HEK293 (cell line): ENCODE measurements at regions not wholly inside any gene's neighbourhood (a gene's known extent, or its start where the extent isn't known, plus 50 kb on each side); places are given as distances from the start of the nearest gene placed in this dataset.

ENCODE experiments used
- CTCF ChIA-PET: fragments of 350-600 bp; formaldehyde crosslinking; extraction: SDS; loops from one replicate; lab custom pipeline; 2021; ENCODE audit warnings: antibody characterized with exemption; lab: Yijun Ruan, JAX
- POLR2A ChIA-PET: fragments of 300-600 bp; formaldehyde crosslinking; extraction: SDS; loops from one replicate; lab custom pipeline; 2020; ENCODE audit warnings: antibody characterized with exemption, inconsistent platforms; lab: Yijun Ruan, JAX
- H3K27ac ChIP-seq: fragments of 200-500 bp; sonication (Bioruptor generic); 2 replicates; pipeline ENCODE4 v1.5.1; 2014; ENCODE audit warnings: low read depth, low read length, control low read depth, inconsistent platforms; ENCODE audit errors: extremely low read depth
- H3K36me3 ChIP-seq, 2 experiments: fragments of 200-500 bp in 1 of 2; sonication (Bioruptor generic) in 1 of 2; 1 replicate in 1 of 2; 2 replicates in 1 of 2; pipeline ENCODE4 v1.5.1; 2014 to 2017; ENCODE audit warnings: inconsistent platforms in 2 of 2, low read length in 2 of 2; ENCODE audit not compliant: control insufficient read depth in 2 of 2, insufficient read depth in 1 of 2
- H3K4me1 ChIP-seq: fragments of 200-500 bp; sonication (Bioruptor generic); 2 replicates; pipeline ENCODE4 v1.5.1; 2014; ENCODE audit warnings: mild to moderate bottlenecking, low read length, inconsistent platforms; ENCODE audit not compliant: control insufficient read depth, insufficient read depth
- H3K4me3 ChIP-seq: 2 replicates; pipeline ENCODE4 v1.5.1; 2011; ENCODE audit warnings: low read depth, mild to moderate bottlenecking, control low read depth, low read length, moderate library complexity
- H3K9me3 ChIP-seq: fragments of 200-500 bp; sonication (Bioruptor generic); 2 replicates; pipeline ENCODE4 v1.5.1; 2014; ENCODE audit warnings: low read depth, low read length, inconsistent platforms; ENCODE audit not compliant: control insufficient read depth, insufficient read depth
- EGR2 ChIP-seq: fragments of 450-650 bp; formaldehyde crosslinking; IDR thresholded peaks from 2 replicates; pipeline ENCODE4 v1.5.1; 2016; ENCODE audit warnings: low read depth, missing biosample characterization, missing genetic modification characterization
- GFI1B ChIP-seq: fragments of 450-650 bp; formaldehyde crosslinking; IDR thresholded peaks from 2 replicates; pipeline ENCODE4 v1.5.1; 2016; ENCODE audit warnings: missing biosample characterization, missing genetic modification characterization
- HIC1 ChIP-seq: fragments of 450-650 bp; formaldehyde crosslinking; IDR thresholded peaks from 2 replicates; pipeline ENCODE4 v1.5.1; 2016; ENCODE audit warnings: missing biosample characterization, missing genetic modification characterization
- HOXD13 ChIP-seq: sonication (generic); formaldehyde crosslinking; IDR thresholded peaks from 2 replicates; pipeline ENCODE4 v1.8.0; 2022; ENCODE audit warnings: missing genetic modification reagents, borderline replicate concordance
- SETDB1 ChIP-seq: IDR thresholded peaks from one replicate; pipeline ENCODE4 v1.6.1; 2017; ENCODE audit warnings: mild to moderate bottlenecking, low read length, moderate library complexity, mixed read lengths; ENCODE audit not compliant: insufficient read length
- ZBTB1 ChIP-seq: fragments of 450-650 bp; formaldehyde crosslinking; IDR thresholded peaks from 2 replicates; pipeline ENCODE4 v1.5.1; 2016; ENCODE audit warnings: missing biosample characterization, missing genetic modification characterization
- ZBTB44 ChIP-seq: fragments of 450-650 bp; IDR thresholded peaks from 2 replicates; pipeline ENCODE4 v1.5.1; 2018; ENCODE audit warnings: missing biosample characterization, mild to moderate bottlenecking, missing genetic modification characterization
- ZBTB8A ChIP-seq: fragments of 450-650 bp; formaldehyde crosslinking; IDR thresholded peaks from 2 replicates; pipeline ENCODE4 v1.5.1; 2016; ENCODE audit warnings: missing biosample characterization, missing genetic modification characterization
- ZNF146 ChIP-seq: fragments of 450-650 bp; formaldehyde crosslinking; IDR thresholded peaks from 2 replicates; pipeline ENCODE4 v1.5.1; 2016; ENCODE audit warnings: missing biosample characterization, missing genetic modification characterization
- ZNF18 ChIP-seq: fragments of 450-650 bp; formaldehyde crosslinking; IDR thresholded peaks from 2 replicates; pipeline ENCODE4 v1.5.1; 2016; ENCODE audit warnings: missing biosample characterization, missing genetic modification characterization
- ZNF280C ChIP-seq: fragments of 450-650 bp; formaldehyde crosslinking; IDR thresholded peaks from 2 replicates; pipeline ENCODE4 v1.5.1; 2016; ENCODE audit warnings: missing biosample characterization, missing genetic modification characterization
- ZNF350 ChIP-seq: fragments of 450-650 bp; formaldehyde crosslinking; IDR thresholded peaks from 2 replicates; pipeline ENCODE4 v1.5.0; 2017; ENCODE audit warnings: missing biosample characterization, mild to moderate bottlenecking, missing genetic modification characterization
- ZNF521 ChIP-seq: fragments of 450-650 bp; formaldehyde crosslinking; IDR thresholded peaks from 2 replicates; pipeline ENCODE4 v1.5.1; 2017; ENCODE audit warnings: missing biosample characterization, mild to moderate bottlenecking, missing genetic modification characterization
- ZNF530 ChIP-seq: fragments of 450-650 bp; formaldehyde crosslinking; IDR thresholded peaks from 2 replicates; pipeline ENCODE4 v1.5.1; 2016; ENCODE audit warnings: low read depth, missing biosample characterization, missing genetic modification characterization
- ZNF548 ChIP-seq: fragments of 450-650 bp; formaldehyde crosslinking; IDR thresholded peaks from 2 replicates; pipeline ENCODE4 v1.5.1; 2016; ENCODE audit warnings: missing biosample characterization, missing genetic modification characterization
- ZNF596 ChIP-seq: fragments of 450-650 bp; IDR thresholded peaks from 2 replicates; pipeline ENCODE4 v1.5.0; 2018; ENCODE audit warnings: missing biosample characterization, mild to moderate bottlenecking, missing genetic modification characterization, moderate library complexity
- ZNF623 ChIP-seq: fragments of 450-650 bp; formaldehyde crosslinking; IDR thresholded peaks from 2 replicates; pipeline ENCODE4 v1.5.1; 2016; ENCODE audit warnings: missing biosample characterization, missing genetic modification characterization
- ZNF626 ChIP-seq: fragments of 450-650 bp; sonication (Bioruptor Pico); formaldehyde crosslinking; IDR thresholded peaks from 2 replicates; pipeline ENCODE4 v1.5.1; 2018; ENCODE audit warnings: missing biosample characterization, missing genetic modification characterization, inconsistent platforms
- ZNF670 ChIP-seq: fragments of 450-650 bp; formaldehyde crosslinking; IDR thresholded peaks from 2 replicates; pipeline ENCODE4 v1.5.1; 2016; ENCODE audit warnings: missing biosample characterization, missing genetic modification characterization, low read depth
- ZNF692 ChIP-seq: fragments of 450-650 bp; formaldehyde crosslinking; IDR thresholded peaks from 2 replicates; pipeline ENCODE4 v1.5.1; 2016; ENCODE audit warnings: missing biosample characterization, missing genetic modification characterization
- ZNF747 ChIP-seq: fragments of 450-650 bp; formaldehyde crosslinking; IDR thresholded peaks from 2 replicates; pipeline ENCODE4 v1.5.1; 2016; ENCODE audit warnings: missing biosample characterization, missing genetic modification characterization
- ZNF785 ChIP-seq: fragments of 450-650 bp; formaldehyde crosslinking; IDR thresholded peaks from 2 replicates; pipeline ENCODE4 v1.5.1; 2016; ENCODE audit warnings: missing biosample characterization, missing genetic modification characterization
- ZNF791 ChIP-seq: fragments of 450-650 bp; formaldehyde crosslinking; IDR thresholded peaks from 2 replicates; pipeline ENCODE4 v1.5.1; 2016; ENCODE audit warnings: missing biosample characterization, missing genetic modification characterization
- ZSCAN4 ChIP-seq: fragments of 450-650 bp; formaldehyde crosslinking; IDR thresholded peaks from 2 replicates; pipeline ENCODE4 v1.5.1; 2017; ENCODE audit warnings: missing biosample characterization, missing genetic modification characterization
- ZSCAN5A ChIP-seq: fragments of 450-650 bp; formaldehyde crosslinking; IDR thresholded peaks from 2 replicates; pipeline ENCODE4 v1.5.1; 2016; ENCODE audit warnings: missing biosample characterization, missing genetic modification characterization

- Histone ChIP-seq H3K4me3 (no peak overlapping the region), H3K27ac (no peak overlapping the region), H3K36me3 (no peaks in the 10 kb centered on the region), H3K9me3 (no peaks in the 10 kb centered on the region), H3K4me1 (no peaks in the 10 kb centered on the region)
- ChIA-PET POLR2A (no interaction called here), CTCF (no interaction called here)
- TF ChIP-seq ZNF596 (tag by site-specific recombination) (no peak), ZNF692 (tag by site-specific recombination) (no peak), ZNF521 (no peak), ZNF350 (tag by site-specific recombination) (no peak), ZSCAN4 (tag by site-specific recombination) (no peak), SETDB1 (no peak), ZNF280C (tag by site-specific recombination) (no peak), ZNF791 (tag by site-specific recombination) (no peak), ZNF670 (no peak), ZBTB1 (tag by site-specific recombination) (no peak), ZBTB44 (tag by site-specific recombination) (no peak), ZNF623 (tag by site-specific recombination) (no peak), GFI1B (tag by site-specific recombination) (no peak), HIC1 (no peak), ZNF146 (no peak), ZNF626 (no peak), ZNF785 (tag by site-specific recombination) (no peak)
These were observed 984.4 kb downstream of the FAM181B start for GRCh38 chr11:81749245-81749644.

GRCh38 chr11:81744336-81745116, 989.1 kb downstream of the FAM181B start:
- Histone ChIP-seq H3K9me3 (no peaks in the 10 kb centered on the region), H3K4me3 (no peak overlapping the region), H3K27ac (no peak overlapping the region), H3K36me3 (no peaks in the 10 kb centered on the region), H3K4me1 (no peaks in the 10 kb centered on the region)
- POLR2A ChIA-PET: no interaction called here
- CTCF ChIA-PET: no interaction called here
- TF ChIP-seq ZNF747: no peak
- TF ChIP-seq EGR2 (tag by site-specific recombination): no peak
- no peak for TF ChIP-seq ZNF548 (tag by site-specific recombination)
- TF ChIP-seq ZNF530 (tag by site-specific recombination): no peak
- TF ChIP-seq ZSCAN5A (tag by site-specific recombination): no peak
- no peak for TF ChIP-seq ZBTB8A
- TF ChIP-seq HOXD13 (CRISPR knock-in tag): no peak
- TF ChIP-seq ZNF18: no peak
